HEK293 (cell line): ENCODE measurements at regions not wholly inside any gene's neighbourhood (a gene's known extent, or its start where the extent isn't known, plus 50 kb on each side); places are given as distances from the start of the nearest gene placed in this dataset.

Experiments used
- CTCF ChIA-PET: fragments of 350-600 bp; formaldehyde crosslinking; extraction: SDS; loops from one replicate; lab custom pipeline; 2021; ENCODE audit warnings: antibody characterized with exemption; lab: Yijun Ruan, JAX
- POLR2A ChIA-PET: fragments of 300-600 bp; formaldehyde crosslinking; extraction: SDS; loops from one replicate; lab custom pipeline; 2020; ENCODE audit warnings: antibody characterized with exemption, inconsistent platforms; lab: Yijun Ruan, JAX
- H3K27ac ChIP-seq: fragments of 200-500 bp; sonication (Bioruptor generic); 2 replicates; pipeline ENCODE4 v1.5.1; 2014; ENCODE audit warnings: low read depth, low read length, control low read depth, inconsistent platforms; ENCODE audit errors: extremely low read depth
- H3K36me3 ChIP-seq, 2 experiments: fragments of 200-500 bp in 1 of 2; sonication (Bioruptor generic) in 1 of 2; 1 replicate in 1 of 2; 2 replicates in 1 of 2; pipeline ENCODE4 v1.5.1; 2014 to 2017; ENCODE audit warnings: inconsistent platforms in 2 of 2, low read length in 2 of 2; ENCODE audit not compliant: control insufficient read depth in 2 of 2, insufficient read depth in 1 of 2
- H3K4me1 ChIP-seq: fragments of 200-500 bp; sonication (Bioruptor generic); 2 replicates; pipeline ENCODE4 v1.5.1; 2014; ENCODE audit warnings: mild to moderate bottlenecking, low read length, inconsistent platforms; ENCODE audit not compliant: control insufficient read depth, insufficient read depth
- H3K4me3 ChIP-seq: 2 replicates; pipeline ENCODE4 v1.5.1; 2011; ENCODE audit warnings: low read depth, mild to moderate bottlenecking, control low read depth, low read length, moderate library complexity
- H3K9me3 ChIP-seq: fragments of 200-500 bp; sonication (Bioruptor generic); 2 replicates; pipeline ENCODE4 v1.5.1; 2014; ENCODE audit warnings: low read depth, low read length, inconsistent platforms; ENCODE audit not compliant: control insufficient read depth, insufficient read depth
- HOXC10 ChIP-seq: sonication (generic); formaldehyde crosslinking; IDR thresholded peaks from 2 replicates; pipeline ENCODE4 v1.8.1; 2023; ENCODE audit warnings: mild to moderate bottlenecking, missing genetic modification reagents
- ZBTB7A ChIP-seq: fragments of 450-650 bp; formaldehyde crosslinking; IDR thresholded peaks from 2 replicates; pipeline ENCODE4 v1.5.1; 2016; ENCODE audit warnings: low read depth, missing biosample characterization, missing genetic modification characterization
- ZNF10 ChIP-seq: fragments of 450-650 bp; formaldehyde crosslinking; IDR thresholded peaks from 2 replicates; pipeline ENCODE4 v1.5.1; 2017; ENCODE audit warnings: missing biosample characterization, missing genetic modification characterization
- ZNF112 ChIP-seq: fragments of 450-650 bp; formaldehyde crosslinking; IDR thresholded peaks from 2 replicates; pipeline ENCODE4 v1.5.0; 2017; ENCODE audit warnings: missing biosample characterization, missing genetic modification characterization
- ZNF2 ChIP-seq: fragments of 450-650 bp; formaldehyde crosslinking; IDR thresholded peaks from 2 replicates; pipeline ENCODE4 v1.5.1; 2016; ENCODE audit warnings: missing biosample characterization, missing genetic modification characterization
- ZNF211 ChIP-seq: fragments of 450-650 bp; formaldehyde crosslinking; IDR thresholded peaks from 2 replicates; pipeline ENCODE4 v1.5.1; 2016; ENCODE audit warnings: low read depth, missing biosample characterization, missing genetic modification characterization
- ZNF544 ChIP-seq: fragments of 450-650 bp; formaldehyde crosslinking; IDR thresholded peaks from 2 replicates; pipeline ENCODE4 v1.5.0; 2017; ENCODE audit warnings: missing biosample characterization, missing genetic modification characterization
- ZNF621 ChIP-seq: fragments of 450-650 bp; formaldehyde crosslinking; IDR thresholded peaks from 2 replicates; pipeline ENCODE4 v1.5.1; 2017; ENCODE audit warnings: missing biosample characterization, missing genetic modification characterization
- ZNF776 ChIP-seq: fragments of 450-650 bp; formaldehyde crosslinking; IDR thresholded peaks from 2 replicates; pipeline ENCODE4 v1.5.0; 2017; ENCODE audit warnings: missing biosample characterization, missing genetic modification characterization, borderline replicate concordance
- TF ChIP-seq, protein P1 (sequence below): fragments of 450-650 bp; formaldehyde crosslinking; IDR thresholded peaks from 2 replicates; pipeline ENCODE4 v1.5.1; 2016; ENCODE audit warnings: missing biosample characterization, missing genetic modification characterization
- TF ChIP-seq, protein P2 (sequence below): fragments of 450-650 bp; formaldehyde crosslinking; conservative IDR thresholded peaks from 2 replicates; pipeline ENCODE4 v1.5.1; 2016; ENCODE audit warnings: low read depth, missing biosample characterization, missing genetic modification characterization
- TF ChIP-seq, protein P3 (sequence below): fragments of 450-650 bp; formaldehyde crosslinking; IDR thresholded peaks from 2 replicates; pipeline ENCODE4 v1.5.1; 2016; ENCODE audit warnings: missing biosample characterization, missing genetic modification characterization, low read depth

DNA sequence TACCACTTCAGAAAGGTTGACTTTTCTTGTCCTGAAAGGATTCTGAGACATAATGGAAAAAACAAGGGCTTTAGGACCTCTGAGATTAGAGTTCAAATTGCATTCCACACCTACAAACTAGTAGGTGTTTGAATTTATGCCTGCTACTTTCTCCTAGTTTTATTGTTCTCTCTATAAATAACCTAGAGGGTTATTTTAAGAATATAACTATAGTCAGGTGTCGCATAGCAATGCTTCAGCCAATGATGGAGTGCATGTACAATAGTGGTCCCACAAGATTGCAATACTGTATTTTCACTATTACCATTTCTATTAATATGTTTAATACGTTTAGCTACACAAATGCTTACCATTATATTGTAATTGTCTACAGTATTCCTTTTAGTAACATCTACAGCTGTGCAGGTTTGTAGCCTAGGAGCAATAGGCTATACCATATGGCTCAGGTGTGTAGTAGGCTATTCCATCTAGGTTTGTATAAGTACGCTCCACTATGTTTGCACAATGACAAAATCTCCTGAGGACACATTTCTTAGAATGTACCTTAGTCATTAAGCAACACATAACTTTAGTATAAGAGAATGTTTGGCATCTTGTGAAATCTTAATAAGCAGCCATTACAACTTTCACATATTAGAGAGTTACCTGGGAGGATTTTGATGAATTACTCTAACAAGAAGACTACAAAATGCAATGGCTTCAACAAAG lies 1352.5 kb downstream of the ZPLD1 start (continued):
- TF ChIP-seq, protein P1, sequence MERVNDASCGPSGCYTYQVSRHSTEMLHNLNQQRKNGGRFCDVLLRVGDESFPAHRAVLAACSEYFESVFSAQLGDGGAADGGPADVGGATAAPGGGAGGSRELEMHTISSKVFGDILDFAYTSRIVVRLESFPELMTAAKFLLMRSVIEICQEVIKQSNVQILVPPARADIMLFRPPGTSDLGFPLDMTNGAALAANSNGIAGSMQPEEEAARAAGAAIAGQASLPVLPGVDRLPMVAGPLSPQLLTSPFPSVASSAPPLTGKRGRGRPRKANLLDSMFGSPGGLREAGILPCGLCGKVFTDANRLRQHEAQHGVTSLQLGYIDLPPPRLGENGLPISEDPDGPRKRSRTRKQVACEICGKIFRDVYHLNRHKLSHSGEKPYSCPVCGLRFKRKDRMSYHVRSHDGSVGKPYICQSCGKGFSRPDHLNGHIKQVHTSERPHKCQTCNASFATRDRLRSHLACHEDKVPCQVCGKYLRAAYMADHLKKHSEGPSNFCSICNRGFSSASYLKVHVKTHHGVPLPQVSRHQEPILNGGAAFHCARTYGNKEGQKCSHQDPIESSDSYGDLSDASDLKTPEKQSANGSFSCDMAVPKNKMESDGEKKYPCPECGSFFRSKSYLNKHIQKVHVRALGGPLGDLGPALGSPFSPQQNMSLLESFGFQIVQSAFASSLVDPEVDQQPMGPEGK, result no peak

DNA sequence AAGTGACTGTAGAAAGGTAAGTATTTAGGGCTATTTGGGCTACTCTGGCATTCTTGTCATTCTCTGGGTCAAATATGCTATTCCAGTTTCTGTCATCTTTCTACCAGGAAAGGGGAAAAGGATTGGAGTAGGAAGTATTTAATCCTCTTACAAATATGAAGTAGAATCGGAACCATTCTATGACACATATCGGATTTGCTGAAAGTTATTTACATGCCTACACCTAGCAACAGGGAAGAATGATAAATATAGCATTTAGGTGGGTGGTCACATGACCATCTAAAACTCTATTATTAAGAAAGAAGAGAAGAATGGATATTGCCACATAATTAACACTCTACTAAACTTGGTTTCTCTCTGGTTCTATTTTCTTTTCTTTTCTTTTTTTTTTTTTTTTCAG lies 1353.1 kb downstream of the ZPLD1 start:
- POLR2A ChIA-PET, result no interaction called here
- CTCF ChIA-PET, result no interaction called here

DNA sequence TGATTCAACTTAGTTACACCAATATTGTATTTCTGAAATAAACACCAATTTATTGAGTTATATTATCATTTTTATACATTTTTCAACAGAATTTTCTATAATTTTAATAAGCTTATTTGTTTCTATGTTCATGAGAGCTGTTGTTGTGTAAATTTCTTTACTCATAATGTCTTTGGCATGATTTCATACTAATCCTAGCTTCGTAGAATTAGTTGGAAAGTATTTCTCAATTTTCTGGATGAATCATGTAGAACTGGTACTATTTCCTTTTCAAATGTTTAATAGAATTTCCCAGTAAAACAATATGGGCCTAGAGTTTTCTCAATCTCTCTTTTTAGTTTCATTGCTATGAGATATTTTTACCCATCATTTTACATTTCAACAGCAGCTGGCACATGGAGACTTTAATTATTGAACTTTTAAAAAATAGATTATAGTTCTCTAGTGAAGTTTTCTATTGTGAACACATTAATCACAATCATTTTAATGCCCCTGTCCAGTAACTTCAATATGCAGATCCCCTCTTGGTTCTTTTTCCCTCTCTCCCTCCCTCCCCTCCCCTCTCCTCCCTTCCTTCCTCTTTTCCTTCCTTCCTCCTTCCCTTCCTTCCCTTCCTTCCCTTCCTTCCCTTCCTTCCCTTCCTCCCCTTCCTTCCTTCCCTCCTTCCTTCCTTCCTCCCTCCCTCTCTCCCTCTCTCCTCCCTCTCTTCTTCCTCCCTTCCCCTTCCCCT lies 1357.1 kb downstream of the ZPLD1 start:
- no peaks in the 10 kb centered on the region for H3K36me3 ChIP-seq
- CTCF ChIA-PET, result no interaction called here
- TF ChIP-seq ZBTB7A (no peak), ZNF2 (tag by site-specific recombination) (no peak), ZNF544 (no peak), ZNF621 (no peak), ZNF211 (tag by site-specific recombination) (no peak), ZNF112 (tag by site-specific recombination) (no peak), ZNF776 (tag by site-specific recombination) (no peak)
- TF ChIP-seq, protein P2, sequence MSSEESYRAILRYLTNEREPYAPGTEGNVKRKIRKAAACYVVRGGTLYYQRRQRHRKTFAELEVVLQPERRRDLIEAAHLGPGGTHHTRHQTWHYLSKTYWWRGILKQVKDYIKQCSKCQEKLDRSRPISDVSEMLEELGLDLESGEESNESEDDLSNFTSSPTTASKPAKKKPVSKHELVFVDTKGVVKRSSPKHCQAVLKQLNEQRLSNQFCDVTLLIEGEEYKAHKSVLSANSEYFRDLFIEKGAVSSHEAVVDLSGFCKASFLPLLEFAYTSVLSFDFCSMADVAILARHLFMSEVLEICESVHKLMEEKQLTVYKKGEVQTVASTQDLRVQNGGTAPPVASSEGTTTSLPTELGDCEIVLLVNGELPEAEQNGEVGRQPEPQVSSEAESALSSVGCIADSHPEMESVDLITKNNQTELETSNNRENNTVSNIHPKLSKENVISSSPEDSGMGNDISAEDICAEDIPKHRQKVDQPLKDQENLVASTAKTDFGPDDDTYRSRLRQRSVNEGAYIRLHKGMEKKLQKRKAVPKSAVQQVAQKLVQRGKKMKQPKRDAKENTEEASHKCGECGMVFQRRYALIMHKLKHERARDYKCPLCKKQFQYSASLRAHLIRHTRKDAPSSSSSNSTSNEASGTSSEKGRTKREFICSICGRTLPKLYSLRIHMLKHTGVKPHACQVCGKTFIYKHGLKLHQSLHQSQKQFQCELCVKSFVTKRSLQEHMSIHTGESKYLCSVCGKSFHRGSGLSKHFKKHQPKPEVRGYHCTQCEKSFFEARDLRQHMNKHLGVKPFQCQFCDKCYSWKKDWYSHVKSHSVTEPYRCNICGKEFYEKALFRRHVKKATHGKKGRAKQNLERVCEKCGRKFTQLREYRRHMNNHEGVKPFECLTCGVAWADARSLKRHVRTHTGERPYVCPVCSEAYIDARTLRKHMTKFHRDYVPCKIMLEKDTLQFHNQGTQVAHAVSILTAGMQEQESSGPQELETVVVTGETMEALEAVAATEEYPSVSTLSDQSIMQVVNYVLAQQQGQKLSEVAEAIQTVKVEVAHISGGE (tag by site-specific recombination), result no peak
- TF ChIP-seq, protein P3, sequence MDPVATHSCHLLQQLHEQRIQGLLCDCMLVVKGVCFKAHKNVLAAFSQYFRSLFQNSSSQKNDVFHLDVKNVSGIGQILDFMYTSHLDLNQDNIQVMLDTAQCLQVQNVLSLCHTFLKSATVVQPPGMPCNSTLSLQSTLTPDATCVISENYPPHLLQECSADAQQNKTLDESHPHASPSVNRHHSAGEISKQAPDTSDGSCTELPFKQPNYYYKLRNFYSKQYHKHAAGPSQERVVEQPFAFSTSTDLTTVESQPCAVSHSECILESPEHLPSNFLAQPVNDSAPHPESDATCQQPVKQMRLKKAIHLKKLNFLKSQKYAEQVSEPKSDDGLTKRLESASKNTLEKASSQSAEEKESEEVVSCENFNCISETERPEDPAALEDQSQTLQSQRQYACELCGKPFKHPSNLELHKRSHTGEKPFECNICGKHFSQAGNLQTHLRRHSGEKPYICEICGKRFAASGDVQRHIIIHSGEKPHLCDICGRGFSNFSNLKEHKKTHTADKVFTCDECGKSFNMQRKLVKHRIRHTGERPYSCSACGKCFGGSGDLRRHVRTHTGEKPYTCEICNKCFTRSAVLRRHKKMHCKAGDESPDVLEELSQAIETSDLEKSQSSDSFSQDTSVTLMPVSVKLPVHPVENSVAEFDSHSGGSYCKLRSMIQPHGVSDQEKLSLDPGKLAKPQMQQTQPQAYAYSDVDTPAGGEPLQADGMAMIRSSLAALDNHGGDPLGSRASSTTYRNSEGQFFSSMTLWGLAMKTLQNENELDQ (tag by site-specific recombination), result no peak

More for the DNA sequence above, 1353.1 kb downstream of the ZPLD1 start:
- Histone ChIP-seq H3K36me3 (no peaks in the 10 kb centered on the region), H3K9me3 (no peaks in the 10 kb centered on the region), H3K4me3 (no peak overlapping the region), H3K27ac (no peak overlapping the region), H3K4me1 (no peaks in the 10 kb centered on the region)
- TF ChIP-seq ZNF10 (no peak), HOXC10 (CRISPR knock-in tag) (no peak)

More for the DNA sequence above, 1357.1 kb downstream of the ZPLD1 start:
- H3K4me1 ChIP-seq, result no peaks in the 10 kb centered on the region
- POLR2A ChIA-PET, result no interaction called here
- H3K9me3 ChIP-seq, result no peaks in the 10 kb centered on the region
- no peak overlapping the region for H3K27ac ChIP-seq
- H3K4me3 ChIP-seq, result no peak overlapping the region
